ENCODE measurements at regions not wholly inside any gene's neighbourhood (a gene's known extent, or its start where the extent isn't known, plus 50 kb on each side); places are given as distances from the start of the nearest gene placed in this dataset.

GRCh38 chr7:116097365-116098009 lies 66.9 kb upstream of the TFEC start:
- peak; percentile 22 for TF ChIP-seq CTCF (IDR thresholded peaks at IDR 0.05; ENCODE audit: insufficient read depth, low read depth, low read length)
- TF ChIP-seq EZH2 (IDR thresholded peaks at IDR 0.05; ENCODE audit: insufficient read depth, low read length): no peak
